Activated CD4-positive, alpha-beta T cell treated with anti-CD3 and anti-CD28 coated beads, Interleukin-2, Interleukin-4, amounts not matched to agents 100 ng/mL and 50 ng/mL, durations not matched to agents 16 hours and 8 hours (primary cell): ENCODE measurements at regions not wholly inside any gene's neighbourhood (a gene's known extent, or its start where the extent isn't known, plus 50 kb on each side); places are given as distances from the start of the nearest gene placed in this dataset.

Source experiments
- DNase-seq: peaks from one replicate; pipeline ENCODE4 v3.0.0-alpha.2; 2020; ENCODE audit warnings: low spot score

DNA sequence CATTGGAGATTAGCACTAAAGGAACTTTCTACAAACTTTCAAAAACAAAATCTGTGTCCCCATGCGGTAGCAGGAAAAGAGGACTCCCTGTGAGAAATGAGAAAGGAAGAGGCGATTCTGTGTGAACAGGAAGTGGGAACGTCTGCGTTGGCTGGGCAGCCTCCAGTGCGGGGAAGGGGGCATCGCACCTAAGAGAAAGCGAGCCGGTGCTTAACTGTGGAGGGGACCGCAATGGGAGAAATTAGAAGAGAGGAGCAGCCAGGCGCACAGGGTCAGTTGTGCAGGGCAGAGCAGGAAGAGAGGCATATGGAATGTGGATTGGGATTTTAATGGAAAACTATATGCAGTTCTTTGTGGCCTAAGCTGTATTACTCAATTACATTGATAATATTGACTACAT is 77.4 kb upstream of the DOCK9 start:
- DNase-seq, result no peak

DNA sequence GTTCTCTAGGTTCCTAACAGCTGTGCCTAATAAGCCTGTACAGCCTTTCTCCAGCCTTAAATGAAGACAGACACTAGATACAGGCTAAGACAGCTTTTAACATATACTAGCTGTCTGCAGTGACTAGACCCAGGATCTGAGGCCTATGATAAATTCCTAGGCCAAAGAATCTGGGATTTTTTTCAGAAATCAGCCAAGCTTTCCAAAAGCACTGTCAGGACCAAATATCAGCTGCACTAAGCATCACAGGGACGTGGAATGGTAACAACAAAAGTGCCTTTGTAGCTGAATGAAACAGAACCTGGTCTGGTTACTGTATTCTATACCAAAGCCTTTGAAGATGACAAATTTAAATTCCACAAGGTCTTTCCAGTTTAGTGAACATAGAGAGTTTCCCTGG is 77.9 kb upstream of the DOCK9 start:
- no peak for DNase-seq

DNA sequence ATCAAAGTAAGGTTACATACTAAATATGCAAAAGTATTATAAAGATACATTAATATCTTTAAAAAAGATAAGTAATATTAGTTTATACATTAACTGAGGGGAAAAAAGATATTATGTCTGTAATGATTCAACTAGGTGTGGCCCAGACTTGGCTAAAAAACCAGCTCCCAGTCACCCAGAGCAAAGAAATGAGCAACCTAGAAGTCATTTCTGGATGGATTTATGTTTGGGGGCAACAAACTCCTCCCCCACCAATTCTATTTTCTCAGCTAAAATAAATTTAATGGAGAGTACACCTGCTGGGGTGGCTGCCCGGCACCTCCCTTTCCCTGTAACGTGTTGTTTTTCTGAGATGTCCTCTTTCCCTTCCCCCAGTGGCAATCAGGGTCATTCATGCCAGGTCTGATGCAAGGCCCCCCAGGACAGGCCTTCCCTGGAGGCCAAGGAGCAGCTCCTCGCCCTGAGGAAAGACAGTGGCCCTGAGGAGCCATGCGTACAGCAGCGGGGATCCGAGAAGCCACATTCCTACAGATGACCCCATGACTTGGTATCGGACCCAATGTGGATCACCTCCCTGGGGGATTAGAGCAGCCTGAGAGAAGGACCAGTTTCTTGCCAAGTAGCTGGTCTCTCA is 78.6 kb upstream of the DOCK9 start:
- DNase-seq, result no peak

DNA sequence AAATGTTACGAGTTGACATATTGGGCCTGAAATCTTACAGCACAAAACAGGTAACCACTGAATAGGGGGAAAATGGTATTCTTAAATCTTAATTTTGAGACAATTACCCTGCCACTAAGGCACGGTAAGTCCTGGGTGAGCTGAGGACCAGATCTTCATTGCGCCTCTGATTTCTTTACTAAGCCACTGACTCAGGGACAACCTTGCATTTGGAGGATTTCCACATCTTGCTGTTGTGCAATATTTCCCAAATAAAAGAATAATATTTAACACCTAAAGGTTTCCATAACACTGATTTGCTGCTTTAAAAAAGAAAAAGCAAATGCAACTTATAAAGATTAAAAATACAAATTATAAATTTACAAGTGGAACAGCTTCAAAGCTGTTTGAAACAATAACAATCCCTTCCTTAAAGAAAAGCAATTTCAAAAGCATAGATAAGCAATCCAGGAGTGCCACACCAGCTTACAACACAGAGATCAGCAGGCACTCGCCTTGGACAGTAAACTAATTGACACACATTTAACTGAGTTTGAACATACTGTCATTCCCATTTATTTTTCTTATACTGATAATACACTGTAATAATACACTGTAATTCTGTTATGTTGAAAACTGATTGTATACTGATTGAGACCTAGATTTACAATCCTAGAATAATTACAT is 79.6 kb upstream of the DOCK9 start:
- DNase-seq, result no peak

DNA sequence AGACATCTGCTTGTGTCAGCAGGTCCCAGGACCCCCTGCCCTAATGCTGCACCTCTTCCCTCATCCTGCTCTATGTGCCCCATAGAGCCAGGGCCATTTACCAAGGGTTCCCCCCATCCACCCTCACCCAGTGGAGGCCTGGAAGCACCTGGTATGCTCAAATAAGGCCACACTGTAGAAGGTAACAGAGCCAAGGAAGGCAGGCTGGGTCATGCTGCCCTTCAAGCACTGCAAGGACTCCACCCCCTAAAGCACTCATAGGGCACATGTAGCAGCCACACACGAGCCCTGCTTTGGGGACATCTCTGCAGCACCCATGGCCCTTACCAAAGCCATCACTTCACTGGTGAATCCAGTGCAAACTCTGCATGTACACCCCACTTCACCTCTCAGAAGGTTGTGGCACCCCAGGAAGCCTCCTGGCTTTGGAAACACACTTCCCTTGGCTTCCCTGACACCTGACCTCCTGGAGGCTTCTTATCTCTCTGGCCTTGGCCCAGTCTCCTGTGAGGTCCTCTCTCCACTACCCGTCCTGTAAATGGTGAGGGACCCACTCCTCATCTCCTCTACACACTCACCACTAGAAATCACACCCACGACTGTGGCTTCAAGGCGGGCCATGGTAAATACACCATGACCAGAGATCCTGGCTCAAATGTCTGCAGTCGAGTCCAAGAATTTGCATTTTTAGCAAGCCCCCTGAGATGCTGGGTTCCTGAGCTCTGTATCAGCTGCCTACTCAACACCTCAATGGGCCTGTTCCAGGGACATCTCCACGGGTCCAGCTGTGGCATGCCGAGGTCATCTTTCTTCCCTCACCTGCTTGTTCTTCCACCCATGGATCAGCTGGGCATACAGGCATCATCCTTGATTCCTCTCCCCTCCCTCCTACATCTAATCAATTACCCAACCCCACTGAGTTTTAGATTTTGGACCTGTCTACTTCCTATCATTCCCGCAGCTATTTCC is 80.9 kb upstream of the DOCK9 start:
- DNase-seq, result no peak

- no peak for DNase-seq
Observed at GRCh38 chr13:99059498-99060075, 81.7 kb upstream of the DOCK9 start.

DNA sequence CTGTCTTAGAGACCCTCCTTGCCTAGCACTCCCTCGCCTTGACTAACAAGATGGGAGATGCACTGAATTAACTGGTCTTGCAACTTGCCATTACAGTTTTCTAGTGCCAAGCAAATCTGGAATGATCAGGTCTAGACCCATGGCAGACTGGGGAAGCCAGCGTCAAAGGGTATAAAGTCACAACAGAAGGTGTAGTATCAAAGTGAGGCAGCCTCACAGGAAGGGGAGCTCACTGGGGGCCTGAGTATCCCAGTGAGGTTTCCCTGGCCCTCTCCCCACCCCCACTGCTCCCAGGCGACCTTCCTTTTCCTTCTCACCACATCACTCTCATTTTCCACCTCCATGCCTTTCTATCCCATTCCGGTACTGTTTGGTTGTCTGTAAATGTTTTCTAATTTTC is 83.5 kb upstream of the DOCK9 start:
- DNase-seq, result no peak

- no peak for DNase-seq
Observed at GRCh38 chr13:99062593-99062992, 84.7 kb upstream of the DOCK9 start.

GRCh38 chr13:99063178-99063577 is 85.3 kb upstream of the DOCK9 start:
- no peak for DNase-seq

GRCh38 chr13:99063952-99064351 is 86.1 kb upstream of the DOCK9 start:
- no peak for DNase-seq

- DNase-seq, result no peak
Observed at GRCh38 chr13:99064624-99065234, 86.9 kb upstream of the DOCK9 start.

DNA sequence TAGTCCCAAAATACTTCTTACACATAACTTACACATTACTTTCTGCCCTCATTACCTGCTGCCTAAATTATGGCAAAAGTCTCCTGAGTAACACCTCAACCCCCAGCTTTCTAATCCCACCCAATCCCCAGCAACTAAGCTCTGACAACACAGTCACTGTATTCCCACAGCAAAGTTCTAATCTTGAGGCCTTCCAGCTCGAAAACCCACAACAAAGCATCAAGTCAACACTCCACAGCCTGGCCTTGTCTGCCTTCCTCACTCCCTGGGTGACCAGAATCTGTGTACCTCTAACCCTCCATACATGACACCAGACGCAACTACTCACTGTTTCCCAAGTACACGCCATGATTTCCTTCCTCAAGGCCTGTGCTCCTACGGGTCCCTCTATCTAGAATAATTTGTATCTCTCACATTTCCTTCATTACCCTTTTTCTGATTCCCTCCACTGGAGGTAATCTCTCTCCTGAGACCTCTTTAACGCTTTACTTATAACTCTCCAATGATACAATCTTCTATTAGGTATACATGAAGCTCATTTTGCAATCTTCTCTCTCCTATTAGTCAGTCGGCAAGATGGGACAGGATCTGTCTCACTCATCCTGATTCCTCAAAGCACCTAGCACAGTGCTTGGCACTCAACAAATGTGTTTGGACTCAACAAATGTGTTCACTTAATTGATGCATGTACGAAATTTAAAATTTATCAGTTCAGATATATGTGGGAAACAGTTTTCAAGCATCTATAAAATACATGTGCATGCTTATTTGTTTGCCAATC is 87.6 kb upstream of the DOCK9 start:
- DNase-seq, result no peak

GRCh38 chr13:99066219-99066618 is 88.4 kb upstream of the DOCK9 start:
- no peak for DNase-seq

DNA sequence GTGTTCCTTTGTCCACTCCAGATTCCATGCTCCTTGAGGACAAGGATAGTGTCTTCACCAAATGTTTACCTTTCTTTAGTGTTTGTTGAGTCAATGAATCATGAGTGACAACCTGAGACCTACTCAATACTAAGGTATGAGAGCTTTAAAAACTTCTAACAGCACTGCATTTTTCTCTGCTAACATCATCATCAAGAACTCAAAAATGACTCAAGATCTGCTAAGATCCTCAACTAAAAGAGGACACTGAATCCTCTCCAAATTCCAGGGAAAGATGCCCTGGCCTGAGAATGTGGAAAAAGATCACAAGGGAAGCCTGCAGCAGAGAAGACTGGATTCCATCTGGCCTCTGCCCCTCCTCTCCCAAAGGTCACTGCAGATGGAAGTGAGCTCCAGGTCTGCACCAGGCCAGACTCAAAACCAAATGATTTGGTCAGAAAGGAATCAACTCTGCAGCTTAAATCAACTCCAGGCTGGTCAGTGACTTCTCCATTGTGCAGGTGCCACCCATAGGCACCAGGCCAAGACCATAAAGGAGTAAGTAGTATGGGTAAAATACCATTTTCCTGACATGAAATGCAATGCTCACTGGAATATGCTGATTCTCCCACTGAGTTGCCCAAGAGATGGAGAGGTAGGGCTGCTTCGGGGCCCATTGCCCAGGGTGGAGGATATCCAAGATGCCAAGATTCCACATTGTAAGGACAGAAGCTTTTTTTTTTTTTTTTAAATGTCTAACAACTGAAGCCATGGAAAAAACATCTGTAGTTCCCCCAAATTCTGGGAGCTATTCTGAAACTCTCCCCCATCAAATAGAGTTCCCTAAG is 89.5 kb upstream of the DOCK9 start:
- DNase-seq, result no peak

- no peak for DNase-seq
Observed at GRCh38 chr13:99071211-99071610, 93.3 kb upstream of the DOCK9 start.

DNA sequence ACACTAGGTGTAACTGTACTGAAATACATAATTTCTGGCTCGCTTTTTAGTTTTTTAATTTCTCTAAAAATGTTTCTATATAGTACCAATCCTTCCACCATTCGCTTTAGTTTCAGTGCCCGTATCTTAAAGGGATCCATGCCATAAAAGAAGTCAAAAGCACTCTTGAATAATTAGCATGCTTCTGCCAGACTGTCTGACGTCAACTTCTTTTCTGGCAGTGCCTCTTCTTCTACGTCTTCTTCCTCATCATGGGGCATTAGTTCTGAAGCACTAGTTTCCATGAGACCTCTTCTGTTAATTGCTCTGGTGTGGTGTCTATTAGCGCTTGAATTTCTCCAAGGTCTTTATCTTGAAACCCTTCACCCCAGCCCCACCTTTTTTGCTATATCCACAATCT is 93.8 kb upstream of the DOCK9 start:
- no peak for DNase-seq

DNA sequence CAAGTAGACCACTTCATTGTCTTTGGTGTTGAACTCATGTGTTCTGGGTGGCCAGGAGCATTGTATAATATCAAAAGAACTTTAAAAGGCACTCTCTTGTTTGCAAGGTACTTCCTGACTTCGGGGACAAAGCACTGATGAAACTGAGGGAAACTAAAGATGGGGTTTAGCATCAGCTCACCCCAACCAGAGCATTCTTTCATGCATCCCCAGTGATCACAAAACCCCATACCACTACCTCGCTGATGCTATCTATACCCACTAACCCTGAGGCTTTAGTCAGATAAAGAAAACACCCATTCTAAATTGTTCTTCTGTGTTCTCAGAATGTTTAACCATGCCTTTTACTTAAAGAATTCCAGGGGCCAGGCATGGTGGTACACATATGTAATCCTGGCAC is 94.5 kb upstream of the DOCK9 start:
- DNase-seq, result no peak

DNA sequence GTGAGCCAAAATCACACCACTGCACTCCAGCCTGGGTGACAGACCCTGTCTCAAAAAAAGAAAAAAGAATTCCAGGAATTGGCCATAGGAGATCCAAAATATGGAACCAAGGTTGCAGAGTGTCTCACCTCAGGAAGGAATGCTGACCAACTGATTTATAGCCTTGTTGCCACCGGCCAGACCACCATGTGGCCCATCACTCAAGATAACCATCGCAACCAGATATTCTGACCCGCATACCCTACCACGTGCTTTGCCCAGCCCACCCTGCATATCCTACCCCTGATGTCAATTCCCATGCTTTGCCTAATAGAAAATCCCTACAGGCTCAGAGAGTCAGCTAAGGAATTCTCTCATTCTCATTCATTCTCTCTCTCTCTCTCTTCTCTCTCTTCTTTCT is 95.1 kb upstream of the DOCK9 start:
- DNase-seq, result no peak

GRCh38 chr13:99074693-99075092 is 96.8 kb upstream of the DOCK9 start:
- DNase-seq, result no peak
